HG02981 (cell line): ENCODE measurements at regions not wholly inside any gene's neighbourhood (a gene's known extent, or its start where the extent isn't known, plus 50 kb on each side); places are given as distances from the start of the nearest gene placed in this dataset.
"Not testable (repeated sequence)": the region's sequence is repeated elsewhere in the genome, so short reads cannot be mapped to it uniquely, and the experiment has no call there.

Experiments
- ATAC-seq: cut with Tn5 transposase; IDR thresholded peaks from one replicate; pipeline ENCODE4 v1.9.1; 2021; ENCODE audit warnings: mild to moderate bottlenecking, moderate library complexity; ENCODE audit not compliant: unreplicated experiment

DNA sequence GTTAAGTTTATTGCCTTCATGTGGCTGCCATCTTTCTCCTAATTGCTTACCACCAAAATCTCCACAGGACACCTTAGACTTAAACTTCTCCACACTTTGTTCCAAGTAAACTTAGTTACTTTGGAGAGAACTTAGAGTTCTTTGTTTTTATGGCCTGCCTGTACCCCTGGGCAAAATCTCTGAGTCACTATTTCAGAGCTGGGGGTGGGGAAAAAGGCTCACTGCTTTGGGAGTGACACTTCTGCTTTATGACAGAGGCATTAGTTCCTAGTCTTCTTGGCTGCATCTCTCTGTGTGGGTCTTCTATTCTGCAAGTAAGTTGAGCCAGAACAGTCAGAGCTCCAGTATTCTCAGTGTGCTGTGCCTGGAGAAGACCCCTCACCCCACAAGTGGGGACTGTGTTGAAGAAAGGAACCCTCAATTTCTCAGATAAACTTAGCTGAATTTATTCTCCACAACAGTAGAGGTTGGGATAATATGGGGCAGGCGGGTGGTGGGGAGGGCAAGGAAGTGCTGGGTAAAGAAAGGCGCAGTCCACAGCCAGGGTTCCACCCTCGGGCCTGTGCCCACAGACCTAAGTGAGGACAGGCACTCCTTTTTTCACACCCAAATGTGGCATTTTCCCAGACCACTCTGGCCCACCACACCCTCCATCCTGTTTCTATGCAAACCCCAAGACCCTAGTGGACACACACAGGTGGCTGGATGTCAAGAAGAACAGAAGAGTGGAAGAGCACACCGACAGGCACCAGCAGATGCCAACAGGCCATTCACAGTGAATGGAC is 636.6 kb upstream of the MAN1A1 start:
- ATAC-seq: no peak

DNA sequence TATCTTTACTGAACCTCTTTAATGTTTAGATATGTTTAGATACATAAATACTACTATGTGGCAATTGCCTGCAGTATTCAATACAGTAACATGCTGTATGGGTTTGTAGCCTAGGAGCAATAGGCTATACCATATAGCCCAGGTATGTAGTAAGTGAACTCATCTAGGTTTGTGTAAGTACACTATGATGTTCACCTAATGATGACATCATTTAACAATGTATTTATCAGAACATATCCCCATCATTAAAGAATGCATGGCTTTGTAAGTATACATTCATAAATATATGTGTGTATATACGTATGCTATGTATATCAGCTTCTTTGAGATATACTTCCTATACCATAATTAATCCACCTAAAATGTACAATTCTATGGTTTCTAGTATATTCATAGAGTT is 631.2 kb upstream of the MAN1A1 start:
- no peak for ATAC-seq

DNA sequence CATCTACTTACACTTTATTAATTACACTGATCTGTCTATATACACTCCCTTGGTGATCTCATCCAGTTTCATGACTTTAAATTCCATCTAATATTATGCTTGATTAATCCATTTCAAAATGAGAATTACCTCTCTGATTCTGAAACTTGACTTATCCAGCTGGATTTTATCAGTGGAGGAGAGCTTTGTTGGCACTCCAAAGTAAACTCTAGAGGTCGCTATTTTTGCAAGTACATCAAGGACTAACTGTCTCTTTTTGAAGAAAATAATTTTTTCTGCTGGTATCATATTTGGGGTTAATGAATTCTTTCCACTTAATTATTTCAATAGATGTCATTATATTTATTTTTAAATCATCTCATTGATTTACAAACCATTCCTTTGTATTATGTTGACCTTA is 630.3 kb upstream of the MAN1A1 start:
- ATAC-seq: no peak

DNA sequence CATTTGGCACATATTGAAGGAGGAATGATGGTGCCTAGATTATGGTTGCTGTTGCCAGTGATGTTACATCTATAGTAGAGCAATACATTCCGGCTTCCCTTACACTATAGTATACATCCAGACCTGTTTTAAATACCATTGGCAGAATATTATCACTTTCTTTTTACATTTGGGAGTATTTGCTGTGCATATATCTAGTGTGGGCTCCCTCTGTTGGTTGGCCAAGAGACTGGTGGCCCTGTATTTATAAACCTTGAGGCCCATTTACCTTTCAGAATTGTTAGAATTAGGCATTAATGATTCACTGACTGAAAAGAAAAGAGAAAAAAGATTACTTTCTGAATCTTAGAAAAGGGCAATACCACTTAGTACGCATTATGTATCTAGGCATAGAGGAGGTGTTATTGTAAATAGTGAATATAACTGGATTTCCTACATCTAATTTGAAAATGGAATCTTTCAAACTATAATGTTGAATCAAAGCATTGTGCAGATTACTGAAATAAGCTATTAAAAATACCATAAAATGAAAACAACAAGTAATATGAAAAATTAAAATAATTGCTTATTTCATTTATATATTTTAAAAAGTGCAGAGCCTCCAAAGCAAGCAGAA is 628.8 kb upstream of the MAN1A1 start:
- ATAC-seq: peak; percentile 60

DNA sequence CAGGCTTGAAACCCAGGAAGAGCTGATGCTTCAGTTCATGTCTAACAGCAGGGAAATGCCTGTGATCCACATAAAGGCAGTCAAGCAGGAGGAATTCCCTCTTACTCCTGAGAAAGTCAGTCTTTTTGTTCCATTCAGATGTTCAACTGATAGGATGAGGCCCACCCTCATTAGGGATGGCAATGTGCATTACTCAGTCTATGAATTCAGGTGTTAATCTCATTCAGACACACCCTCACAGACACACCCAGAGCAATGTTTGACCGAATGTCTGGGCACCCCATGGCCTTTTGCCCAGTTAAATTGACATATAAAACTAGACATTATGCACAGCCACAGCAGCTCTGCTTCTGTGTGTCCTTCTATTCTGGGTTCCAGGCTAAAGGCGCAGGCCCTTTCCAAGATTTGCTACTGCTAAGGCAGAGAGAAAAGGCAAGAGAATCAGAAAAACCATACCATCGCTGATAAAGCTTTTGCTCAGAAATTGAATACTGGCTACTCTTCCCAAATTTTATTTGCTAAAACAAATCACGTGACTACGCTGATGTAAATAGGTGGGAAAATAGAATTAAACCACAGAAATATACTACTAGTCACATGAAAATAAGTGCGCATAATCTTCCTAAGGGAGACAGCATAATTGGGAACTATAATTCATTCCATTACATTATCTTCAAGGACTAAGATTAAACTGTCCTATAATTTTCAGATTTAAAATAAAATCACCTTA is 625.0 kb upstream of the MAN1A1 start:
- no peak for ATAC-seq

DNA sequence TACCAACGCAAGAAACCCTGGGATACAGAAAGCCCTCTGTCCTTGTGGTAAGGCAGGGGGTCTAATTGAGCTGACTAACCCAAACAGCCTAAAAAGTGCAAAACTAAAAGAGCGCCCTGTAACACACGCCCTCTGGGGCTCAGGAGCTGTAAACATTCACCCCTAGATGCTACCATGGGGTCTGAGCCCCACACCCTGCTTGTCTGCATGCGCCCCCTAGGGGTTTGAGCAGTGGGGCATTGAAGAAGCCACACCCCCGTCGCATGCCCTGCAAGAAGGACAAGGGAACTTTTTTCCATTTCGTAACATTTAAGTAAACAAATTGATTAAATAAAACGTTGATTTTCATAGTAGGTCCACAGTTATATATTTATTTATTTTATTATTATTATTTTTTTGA is 616.9 kb upstream of the MAN1A1 start:
- peak; percentile 66 for ATAC-seq

DNA sequence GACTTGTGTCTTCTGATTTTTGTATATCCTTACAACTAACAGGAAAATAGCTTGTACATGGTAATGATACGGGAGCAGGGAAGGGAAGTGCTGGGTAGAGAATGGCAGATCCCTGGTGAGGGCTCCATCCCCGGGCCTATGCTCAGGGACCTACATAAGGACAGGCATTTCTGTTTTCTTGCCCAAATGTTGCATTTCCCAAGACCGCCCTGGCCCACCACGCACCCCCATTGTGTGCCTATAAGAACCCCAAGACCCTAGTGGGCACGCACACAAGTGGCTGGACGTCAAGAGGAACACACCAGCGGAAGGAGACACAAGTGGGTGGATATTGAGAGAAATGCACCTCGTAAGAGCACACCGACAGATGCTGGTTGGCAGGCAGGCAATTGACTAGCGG is 616.3 kb upstream of the MAN1A1 start:
- no peak for ATAC-seq

DNA sequence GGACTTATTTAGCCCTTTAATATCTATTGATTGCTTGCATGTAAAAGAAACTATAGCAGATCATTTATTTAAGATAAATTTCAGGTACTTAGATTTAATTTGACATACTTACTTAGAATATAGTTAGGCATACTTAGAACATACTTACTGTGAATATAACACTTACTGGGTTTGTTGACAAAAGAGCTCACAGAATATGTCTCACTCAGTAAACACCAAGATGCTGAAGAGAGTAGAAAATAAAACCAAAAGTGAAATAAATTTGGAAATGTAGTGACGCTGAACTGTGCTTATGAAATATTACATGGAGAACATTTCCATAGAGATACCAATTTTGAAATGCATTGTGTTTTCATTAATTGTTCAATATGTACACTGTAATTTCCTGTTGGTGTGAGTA is 615.4 kb upstream of the MAN1A1 start:
- ATAC-seq: no peak

DNA sequence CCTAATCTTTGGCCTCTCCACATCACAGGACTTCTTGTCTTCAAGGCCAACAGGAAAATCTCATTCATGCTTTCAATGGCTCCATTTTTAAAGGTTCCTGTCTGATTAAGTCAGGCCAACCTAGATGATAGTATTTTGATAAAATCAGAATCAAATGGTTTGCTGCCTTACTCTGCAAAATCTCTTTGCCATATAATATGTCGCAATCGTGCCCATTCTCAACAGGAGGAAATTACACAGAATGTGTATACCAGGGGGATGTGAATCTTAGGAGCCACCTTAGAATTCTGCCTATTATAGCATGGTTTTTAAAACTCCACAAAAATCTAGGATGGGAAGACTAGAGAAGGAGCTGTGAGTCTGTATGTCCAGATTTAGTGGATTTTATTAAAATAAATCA is 612.9 kb upstream of the MAN1A1 start:
- no peak for ATAC-seq

DNA sequence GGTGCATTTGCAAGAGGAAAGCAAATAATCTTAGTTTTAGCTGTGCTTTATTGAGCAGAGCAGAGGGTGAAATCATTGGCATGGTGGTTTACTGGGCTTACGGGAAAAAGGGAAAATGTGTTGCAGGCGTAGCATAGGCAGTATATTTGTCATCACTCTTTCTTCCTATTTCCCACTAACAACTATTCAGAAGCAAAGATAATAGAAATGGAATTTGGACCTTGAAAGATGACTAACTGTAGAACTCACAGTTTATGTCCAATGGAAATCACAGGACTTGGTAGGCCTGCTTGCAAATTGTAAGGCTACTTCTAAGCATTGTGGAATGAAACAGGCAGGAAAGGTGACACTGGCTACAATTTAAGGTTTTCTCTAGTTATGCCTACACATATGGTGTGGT is 611.9 kb upstream of the MAN1A1 start:
- no peak for ATAC-seq

DNA sequence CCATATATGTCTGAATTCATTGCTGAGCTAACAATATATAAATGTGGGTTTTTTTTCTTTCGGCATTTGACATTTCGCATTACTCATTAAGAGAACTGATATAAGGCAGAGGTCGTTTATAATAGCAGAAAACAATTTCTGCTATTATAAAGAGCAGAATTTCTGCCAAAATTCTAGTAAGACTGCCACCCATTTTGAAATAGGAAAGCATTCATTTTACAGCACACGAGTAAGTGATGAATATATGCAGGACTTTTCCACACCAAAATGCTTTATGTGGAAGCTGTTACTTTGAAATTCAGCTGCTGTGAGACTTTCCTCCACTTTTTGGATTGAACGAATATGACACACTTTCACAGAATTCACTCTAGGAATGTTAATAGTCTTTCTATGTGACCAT is 610.9 kb upstream of the MAN1A1 start:
- no peak for ATAC-seq

DNA sequence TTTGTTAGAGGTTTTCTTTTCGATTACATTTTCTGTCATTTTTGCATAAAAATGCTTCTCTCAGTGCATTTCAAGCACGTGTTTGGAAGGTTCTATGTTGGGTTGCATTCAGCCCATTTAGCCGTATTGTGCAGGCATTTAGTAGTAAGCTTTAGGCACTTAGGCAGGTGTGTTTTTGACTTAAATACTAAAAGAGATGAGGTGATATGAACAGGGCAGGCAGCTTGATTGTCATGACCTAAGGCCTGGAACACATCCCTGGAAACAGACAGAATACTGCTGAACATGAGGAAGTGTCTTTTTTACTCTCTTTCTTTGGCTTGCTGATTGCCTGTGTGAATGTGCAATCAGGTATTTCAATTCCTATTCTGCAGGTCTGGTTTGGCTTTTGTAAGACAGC is 610.5 kb upstream of the MAN1A1 start:
- no peak for ATAC-seq

DNA sequence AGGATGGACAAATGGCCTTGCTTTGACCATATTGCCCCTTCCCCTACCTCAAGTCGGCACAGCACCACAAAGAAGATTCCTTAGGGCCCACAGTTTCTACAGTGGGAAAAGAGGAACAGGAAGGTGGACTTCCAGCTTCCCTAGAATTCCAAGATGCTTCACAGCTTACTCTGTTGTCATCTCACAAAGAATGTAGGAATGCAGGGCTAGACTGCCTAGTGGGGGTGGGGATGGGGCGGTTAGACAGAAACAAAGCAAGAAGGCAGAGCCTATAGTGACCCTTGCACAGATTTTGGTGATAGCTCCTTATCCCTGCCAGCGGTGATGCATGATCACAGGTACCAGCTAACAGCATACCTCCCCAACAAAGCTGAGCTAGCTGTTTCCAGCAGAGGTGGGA is 607.6 kb upstream of the MAN1A1 start:
- no peak for ATAC-seq

DNA sequence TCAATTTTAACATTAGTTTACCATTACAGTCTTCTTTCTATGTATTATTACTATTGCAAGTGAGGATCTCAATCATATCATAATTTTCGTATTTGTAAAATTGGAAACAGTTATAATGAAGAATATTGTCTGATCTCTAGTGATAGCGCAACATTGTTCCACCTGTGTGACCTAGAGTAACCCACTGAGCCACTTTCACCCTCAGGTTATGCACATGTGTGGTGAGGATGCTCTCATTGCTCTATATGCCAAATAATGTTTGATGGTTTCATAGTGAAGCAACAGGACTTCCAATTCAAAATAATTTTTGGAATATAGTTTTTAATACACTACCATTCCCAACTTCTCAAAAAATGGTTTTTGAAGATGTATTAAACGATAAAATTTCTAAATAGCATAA is 603.1 kb upstream of the MAN1A1 start:
- no peak for ATAC-seq

DNA sequence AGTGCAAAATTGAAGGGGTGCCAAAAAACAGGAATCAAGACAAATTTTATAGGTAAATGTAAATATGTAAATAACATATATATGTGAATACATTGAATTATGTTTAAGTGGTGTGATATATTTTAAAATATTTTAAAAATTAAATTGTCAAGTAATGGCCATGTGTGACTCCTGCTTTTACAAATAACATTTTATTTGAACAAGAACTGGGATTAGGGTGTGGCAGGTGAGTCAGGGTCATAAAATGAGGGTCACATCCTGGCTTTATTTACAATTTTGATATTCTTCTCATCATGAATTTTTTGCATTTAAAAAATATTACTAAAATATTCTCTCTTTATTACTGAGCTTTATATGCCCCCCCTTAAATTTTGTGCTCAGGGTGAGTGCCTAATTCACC is 601.1 kb upstream of the MAN1A1 start:
- no peak for ATAC-seq

DNA sequence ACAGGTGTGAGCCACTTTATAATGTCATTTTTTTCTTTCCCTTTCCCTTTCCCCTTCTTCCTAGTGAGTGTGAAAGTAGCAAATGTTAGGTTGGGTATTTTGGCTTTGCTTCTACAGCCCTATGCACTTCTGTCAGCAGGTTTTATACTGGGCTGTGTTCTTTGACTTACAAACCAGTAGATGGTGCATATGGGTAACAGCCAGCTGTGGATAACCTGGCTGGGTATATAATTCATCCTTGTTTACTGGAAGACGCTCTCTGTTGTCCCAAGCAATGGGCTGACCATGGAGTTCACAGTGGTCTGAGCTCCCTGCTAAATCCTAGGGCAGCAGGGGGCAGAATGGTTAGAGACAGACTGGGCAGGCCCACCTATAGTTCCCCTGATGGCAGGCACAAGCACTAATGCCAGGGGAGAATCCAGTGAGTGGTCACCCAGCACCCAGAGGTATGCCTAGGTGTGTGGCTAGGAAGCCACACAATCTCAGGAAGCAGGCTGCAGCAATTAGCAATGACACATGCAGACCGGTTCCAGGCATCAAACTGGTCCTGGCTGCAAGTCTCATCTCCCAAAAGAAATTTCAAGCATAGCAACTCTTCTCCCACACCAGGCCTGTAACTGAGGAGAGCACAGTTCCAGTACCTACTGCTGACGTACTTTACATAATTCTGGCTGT is 592.7 kb upstream of the MAN1A1 start:
- ATAC-seq: no peak

DNA sequence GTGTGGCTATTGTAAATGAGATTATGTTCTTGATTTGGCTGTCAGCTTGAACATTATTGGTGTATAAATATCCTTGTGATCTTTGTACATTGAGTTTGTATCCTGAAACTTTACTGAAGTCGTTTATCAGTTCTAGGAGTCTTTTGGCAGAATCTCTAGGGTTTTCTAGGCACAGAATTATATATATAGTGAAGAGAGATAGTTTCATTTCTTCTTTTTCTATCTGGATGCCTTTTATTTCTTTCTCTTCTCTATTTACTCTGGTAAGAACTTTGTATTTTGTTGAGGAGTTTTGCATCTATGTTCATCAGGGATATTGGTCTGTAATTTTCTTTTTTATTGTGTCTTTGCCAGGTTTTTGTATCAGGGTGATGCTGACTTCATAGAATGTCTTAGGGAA is 589.2 kb upstream of the MAN1A1 start:
- no peak for ATAC-seq

DNA sequence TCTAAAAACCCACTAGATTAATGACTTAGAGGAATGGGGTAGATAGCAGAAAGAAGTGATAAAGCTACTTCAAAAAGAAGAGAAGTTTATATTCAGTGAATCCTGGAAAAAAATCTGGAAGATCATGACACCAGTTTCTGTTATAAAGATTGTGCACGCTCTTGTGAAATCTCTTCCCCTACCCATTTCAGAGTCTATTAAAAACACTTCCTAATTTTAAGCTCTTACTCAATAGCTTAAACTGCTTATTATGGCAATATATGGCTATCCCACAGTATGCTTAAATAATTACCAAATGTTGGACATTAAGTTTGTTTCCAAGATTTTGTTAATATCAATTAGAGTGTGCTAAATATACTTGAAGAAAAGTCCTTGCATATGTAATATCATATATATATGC is 585.3 kb upstream of the MAN1A1 start:
- ATAC-seq: no peak

DNA sequence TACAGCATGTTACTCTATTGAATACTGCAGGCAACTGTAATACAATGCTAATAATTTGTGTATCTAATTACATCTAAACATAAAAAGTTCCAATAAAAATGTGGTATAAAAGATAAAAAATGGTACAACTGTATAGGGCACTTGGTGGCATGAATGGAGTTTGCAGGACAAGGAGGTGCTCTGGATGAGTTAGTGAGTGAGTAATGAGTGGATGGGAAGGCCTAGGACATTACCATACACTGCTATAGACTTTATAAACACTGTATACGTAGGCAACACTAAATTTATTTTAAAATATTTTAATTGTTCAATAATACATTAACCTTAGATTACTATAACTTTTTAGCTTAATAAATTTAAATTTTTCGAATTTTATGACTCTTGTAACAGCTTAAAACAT is 579.6 kb upstream of the MAN1A1 start:
- ATAC-seq: no peak

DNA sequence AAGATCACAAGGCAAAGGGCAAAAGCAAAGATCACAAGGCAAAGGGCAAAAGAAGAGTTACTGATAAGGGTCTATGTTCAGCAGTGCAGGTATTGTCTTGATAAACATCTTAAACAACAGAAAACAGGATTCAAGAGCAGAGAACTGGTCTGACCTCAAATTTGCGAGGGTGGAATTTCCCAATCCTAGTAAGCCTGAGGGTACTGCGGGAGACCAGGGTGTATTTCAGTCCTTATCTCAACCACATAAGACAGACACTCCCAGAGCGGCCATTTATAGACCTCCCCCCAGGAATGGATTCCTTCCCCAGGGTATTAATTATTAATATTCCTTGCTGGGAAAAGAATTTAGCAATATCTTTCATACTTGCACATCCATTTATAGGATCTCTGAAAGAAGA is 575.3 kb upstream of the MAN1A1 start:
- ATAC-seq: not testable (repeated sequence)

DNA sequence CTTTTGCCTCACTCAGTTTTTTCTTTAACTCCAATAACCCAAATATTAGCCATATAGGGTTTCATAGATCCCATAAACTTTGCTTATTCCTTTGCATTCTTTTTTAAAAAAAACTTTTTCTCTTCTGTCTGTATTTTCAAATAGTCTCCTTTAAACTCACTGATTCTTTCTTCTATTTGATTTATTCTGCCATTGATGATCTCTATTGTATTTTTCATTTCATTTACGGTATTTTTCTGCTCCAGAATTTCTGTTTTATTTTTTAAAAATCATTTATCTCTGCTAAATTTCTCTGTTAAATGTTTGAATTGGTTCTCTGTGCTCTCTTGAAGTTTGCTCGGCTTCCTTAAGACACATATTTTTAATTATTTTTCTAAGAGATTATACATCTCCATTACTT is 573.3 kb upstream of the MAN1A1 start:
- no peak for ATAC-seq
